Parathyroid adenoma (tissue), 2 donors: ENCODE measurements at regions not wholly inside any gene's neighbourhood (a gene's known extent, or its start where the extent isn't known, plus 50 kb on each side); places are given as distances from the start of the nearest gene placed in this dataset.
"Not testable (repeated sequence)": the region's sequence is repeated elsewhere in the genome, so short reads cannot be mapped to it uniquely, and the experiment has no call there.

ENCODE experiments used
- H2AFZ ChIP-seq: fragments of 300-600 bp; sonication (generic); one replicate; pipeline ENCODE4 v1.7.0; 2017; ENCODE audit warnings: antibody characterized with exemption, mild to moderate bottlenecking
- H3K27ac ChIP-seq: fragments of 300-600 bp; sonication (generic); one replicate; pipeline ENCODE4 v1.7.0; 2017
- H3K27me3 ChIP-seq: fragments of 300-600 bp; sonication (generic); one replicate; pipeline ENCODE4 v1.7.0; 2017; ENCODE audit warnings: low read length; ENCODE audit not compliant: control insufficient read depth, insufficient read depth
- H3K36me3 ChIP-seq: fragments of 300-600 bp; sonication (generic); one replicate; pipeline ENCODE4 v1.7.0; 2017; ENCODE audit warnings: low read length; ENCODE audit not compliant: control insufficient read depth, insufficient read depth
- H3K4me1 ChIP-seq: fragments of 300-600 bp; sonication (generic); one replicate; pipeline ENCODE4 v1.7.0; 2017; ENCODE audit warnings: control low read depth
- H3K4me2 ChIP-seq: fragments of 300-600 bp; sonication (generic); one replicate; pipeline ENCODE4 v1.7.0; 2017; ENCODE audit warnings: low read length
- H3K4me3 ChIP-seq: fragments of 300-600 bp; sonication (generic); one replicate; pipeline ENCODE4 v1.7.0; 2017; ENCODE audit warnings: low read depth, low read length
- H3K79me2 ChIP-seq: fragments of 300-600 bp; sonication (generic); one replicate; pipeline ENCODE4 v1.7.0; 2017; ENCODE audit warnings: control low read depth
- H3K9ac ChIP-seq: fragments of 300-600 bp; sonication (generic); one replicate; pipeline ENCODE4 v1.7.0; 2017; ENCODE audit warnings: mild to moderate bottlenecking
- H3K9me3 ChIP-seq: fragments of 300-600 bp; sonication (generic); one replicate; pipeline ENCODE4 v1.7.0; 2017; ENCODE audit warnings: low read length; ENCODE audit not compliant: control insufficient read depth
- TF ChIP-seq, protein P1 (sequence below): fragments of 300-600 bp; sonication (generic); IDR thresholded peaks from one replicate; pipeline ENCODE4 v1.7.0; 2017; ENCODE audit warnings: antibody characterized with exemption, mild to moderate bottlenecking
- donor health status: primary hyperparathyroidism.

DNA sequence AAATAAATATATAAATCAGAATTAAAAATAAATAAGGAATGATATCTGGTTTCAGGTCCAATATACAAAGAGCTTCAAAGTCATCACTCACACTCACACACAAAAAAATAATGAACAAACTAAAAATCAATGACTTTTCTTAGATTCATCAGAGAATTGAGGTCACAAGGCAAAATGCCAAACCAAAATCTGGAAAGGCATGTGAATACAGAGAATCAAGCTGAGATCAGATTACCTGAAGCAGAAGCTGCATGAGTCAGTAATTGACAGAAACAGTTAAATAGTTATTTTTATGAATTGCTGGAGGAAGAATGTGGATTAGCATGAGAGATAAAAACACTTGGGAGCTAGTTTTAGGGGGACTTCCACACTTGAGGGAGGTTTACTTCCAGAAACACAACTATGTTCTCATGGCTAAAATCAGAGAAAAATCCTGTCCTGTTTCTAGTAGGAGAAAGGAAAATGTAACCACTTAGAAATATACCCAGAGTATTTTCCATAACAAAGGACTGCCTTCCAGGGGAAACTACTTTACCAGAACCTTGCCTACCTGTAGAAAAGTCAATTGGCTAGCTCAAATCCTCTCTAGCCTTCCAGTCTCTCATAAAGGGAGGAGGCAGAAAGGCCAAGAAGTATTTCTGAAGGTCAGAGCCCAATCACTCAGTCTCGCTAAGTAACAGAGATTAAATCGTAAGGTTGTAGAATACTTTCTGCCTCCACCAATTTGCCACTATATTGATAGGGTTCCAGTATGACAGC is 536.6 kb upstream of the NR5A2 start:
- no peaks in the 10 kb centered on the region for H3K9me3 ChIP-seq
- H3K27ac ChIP-seq, result no peak overlapping the region
- H2AFZ ChIP-seq, result no peak overlapping the region
- no peak overlapping the region for H3K4me2 ChIP-seq
- no peak overlapping the region for H3K9ac ChIP-seq
- TF ChIP-seq, protein P1, sequence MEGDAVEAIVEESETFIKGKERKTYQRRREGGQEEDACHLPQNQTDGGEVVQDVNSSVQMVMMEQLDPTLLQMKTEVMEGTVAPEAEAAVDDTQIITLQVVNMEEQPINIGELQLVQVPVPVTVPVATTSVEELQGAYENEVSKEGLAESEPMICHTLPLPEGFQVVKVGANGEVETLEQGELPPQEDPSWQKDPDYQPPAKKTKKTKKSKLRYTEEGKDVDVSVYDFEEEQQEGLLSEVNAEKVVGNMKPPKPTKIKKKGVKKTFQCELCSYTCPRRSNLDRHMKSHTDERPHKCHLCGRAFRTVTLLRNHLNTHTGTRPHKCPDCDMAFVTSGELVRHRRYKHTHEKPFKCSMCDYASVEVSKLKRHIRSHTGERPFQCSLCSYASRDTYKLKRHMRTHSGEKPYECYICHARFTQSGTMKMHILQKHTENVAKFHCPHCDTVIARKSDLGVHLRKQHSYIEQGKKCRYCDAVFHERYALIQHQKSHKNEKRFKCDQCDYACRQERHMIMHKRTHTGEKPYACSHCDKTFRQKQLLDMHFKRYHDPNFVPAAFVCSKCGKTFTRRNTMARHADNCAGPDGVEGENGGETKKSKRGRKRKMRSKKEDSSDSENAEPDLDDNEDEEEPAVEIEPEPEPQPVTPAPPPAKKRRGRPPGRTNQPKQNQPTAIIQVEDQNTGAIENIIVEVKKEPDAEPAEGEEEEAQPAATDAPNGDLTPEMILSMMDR, result no peak
- no peak overlapping the region for H3K4me3 ChIP-seq
- no peaks in the 10 kb centered on the region for H3K79me2 ChIP-seq
- H3K27me3 ChIP-seq, result no peaks in the 10 kb centered on the region
- no peaks in the 10 kb centered on the region for H3K4me1 ChIP-seq
- no peaks in the 10 kb centered on the region for H3K36me3 ChIP-seq

DNA sequence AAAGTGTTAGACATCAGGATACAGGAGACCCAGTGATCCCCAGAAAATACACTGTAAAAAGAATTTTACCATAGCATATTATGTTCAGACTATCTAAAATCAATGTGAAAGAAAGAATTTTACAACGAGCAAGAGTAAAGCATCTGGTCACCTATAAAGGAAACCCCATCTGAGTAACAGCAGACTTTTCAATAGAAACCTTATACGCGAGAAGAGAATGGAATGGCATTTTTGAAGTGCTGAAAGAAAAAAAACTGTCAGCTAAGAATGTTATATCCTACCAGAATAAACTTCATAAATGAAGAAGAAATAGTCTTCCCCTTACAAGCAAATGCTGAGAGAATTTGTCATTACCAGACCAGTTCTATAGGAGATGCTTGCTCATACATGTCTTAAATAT is 532.1 kb upstream of the NR5A2 start:
- Histone ChIP-seq H2AFZ (no peak overlapping the region), H3K4me1 (no peaks in the 10 kb centered on the region), H3K9ac (no peak overlapping the region), H3K9me3 (no peaks in the 10 kb centered on the region), H3K36me3 (no peaks in the 10 kb centered on the region), H3K27me3 (no peaks in the 10 kb centered on the region), H3K27ac (no peak overlapping the region), H3K79me2 (no peaks in the 10 kb centered on the region), H3K4me3 (no peak overlapping the region), H3K4me2 (no peak overlapping the region)
- TF ChIP-seq, protein P1, result no peak

DNA sequence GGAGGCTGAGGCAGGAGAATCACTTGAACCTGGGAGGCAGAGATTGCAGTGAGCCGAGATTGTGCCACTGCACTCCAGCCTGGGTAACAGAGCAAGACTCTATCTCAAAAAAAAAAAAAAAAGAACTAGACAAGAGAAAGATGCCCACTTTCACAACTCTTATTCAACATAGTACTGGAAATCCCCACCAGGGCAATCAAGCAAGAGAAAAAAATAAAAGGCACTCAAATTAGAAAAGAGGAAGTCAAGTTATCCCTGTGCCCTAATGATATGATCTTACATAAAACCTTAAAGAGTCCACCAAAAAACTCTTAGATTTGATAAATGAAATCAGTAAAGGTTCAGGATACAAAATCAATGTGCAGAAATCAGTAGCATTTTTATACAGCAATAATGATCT is 528.7 kb upstream of the NR5A2 start:
- H3K27ac ChIP-seq, H3K4me1 ChIP-seq, H3K79me2 ChIP-seq, H3K9me3 ChIP-seq, H3K4me2 ChIP-seq, H3K36me3 ChIP-seq, H3K27me3 ChIP-seq, H3K9ac ChIP-seq, H2AFZ ChIP-seq, H3K4me3 ChIP-seq: not testable (repeated sequence)

GRCh38 chr1:199508072-199508471 is 519.4 kb upstream of the NR5A2 start:
- H3K27me3 ChIP-seq, result no peaks in the 10 kb centered on the region
- no peaks in the 10 kb centered on the region for H3K79me2 ChIP-seq
- H3K36me3 ChIP-seq, result no peaks in the 10 kb centered on the region
- H3K9me3 ChIP-seq, result no peaks in the 10 kb centered on the region
- TF ChIP-seq, protein P1, result no peak
- no peak overlapping the region for H2AFZ ChIP-seq
- H3K9ac ChIP-seq, result no peak overlapping the region
- H3K4me2 ChIP-seq, result no peak overlapping the region
- no peak overlapping the region for H3K27ac ChIP-seq
- H3K4me3 ChIP-seq, result no peak overlapping the region
- H3K4me1 ChIP-seq, result no peaks in the 10 kb centered on the region

GRCh38 chr1:199508653-199509052 is 518.9 kb upstream of the NR5A2 start:
- Histone ChIP-seq H3K9me3 (no peaks in the 10 kb centered on the region), H3K9ac (no peak overlapping the region), H3K79me2 (no peaks in the 10 kb centered on the region), H3K4me2 (no peak overlapping the region), H3K4me1 (no peaks in the 10 kb centered on the region), H3K27me3 (no peaks in the 10 kb centered on the region), H3K4me3 (no peak overlapping the region), H3K36me3 (no peaks in the 10 kb centered on the region), H2AFZ (no peak overlapping the region), H3K27ac (no peak overlapping the region)
- TF ChIP-seq, protein P1, result no peak
